Keratinocyte (primary cell): ENCODE measurements at regions not wholly inside any gene's neighbourhood (a gene's known extent, or its start where the extent isn't known, plus 50 kb on each side); places are given as distances from the start of the nearest gene placed in this dataset.

Experiments used
- DNase-seq: peaks from one replicate; pipeline ENCODE4 v3.0.0-alpha.2; 2011; ENCODE audit warnings: low read depth, missing footprints, low spot score
- FAIRE-seq: peaks from 2 replicates; lab custom pipeline; 2011; peaks lifted over from hg19 to GRCh38; lab: Jason Lieb, UNC
- H2AFZ ChIP-seq: 2 replicates; pipeline ENCODE4 v1.6.0; 2012; ENCODE audit warnings: low read length, control low read depth, inconsistent platforms; ENCODE audit not compliant: control insufficient read depth
- H3K27ac ChIP-seq: 2 replicates; pipeline ENCODE4 v1.5.1; 2011; ENCODE audit warnings: low read length; ENCODE audit not compliant: control insufficient read depth, insufficient read depth
- H3K27me3 ChIP-seq: 3 replicates; pipeline ENCODE4 v1.6.0; 2011; ENCODE audit warnings: low read length; ENCODE audit not compliant: control insufficient read depth, insufficient read depth; ENCODE audit errors: extremely low read depth
- H3K36me3 ChIP-seq, 2 experiments: 2 replicates in 1 of 2; 3 replicates in 1 of 2; pipeline ENCODE4 v1.5.1; 2011; ENCODE audit warnings: low read length in 2 of 2, mild to moderate bottlenecking in 1 of 2; ENCODE audit not compliant: control insufficient read depth in 2 of 2, insufficient read depth in 2 of 2; ENCODE audit errors: extremely low read depth in 1 of 2
- H3K4me1 ChIP-seq: 3 replicates; pipeline ENCODE4 v1.5.1; 2011; ENCODE audit warnings: low read length; ENCODE audit not compliant: control insufficient read depth, insufficient read depth; ENCODE audit errors: extremely low read depth
- H3K4me2 ChIP-seq: 3 replicates; pipeline ENCODE4 v1.6.0; 2011; ENCODE audit warnings: low read depth, low read length; ENCODE audit not compliant: control insufficient read depth, insufficient read depth; ENCODE audit errors: extremely low read depth
- H3K4me3 ChIP-seq, 3 experiments: fragments of 200-600 bp in 1 of 3; sonication (generic) in 1 of 3; 2 replicates in 2 of 3; 3 replicates in 1 of 3; pipeline ENCODE4 v1.5.1; 2011 to 2016; ENCODE audit warnings: low read length in 3 of 3, mild to moderate bottlenecking in 3 of 3, control low read depth in 2 of 3, inconsistent platforms in 1 of 3, low read depth in 1 of 3, mixed read lengths in 1 of 3, mixed run types in 1 of 3, moderate library complexity in 1 of 3; ENCODE audit not compliant: control insufficient read depth in 2 of 3, insufficient read depth in 2 of 3; ENCODE audit errors: extremely low read depth in 1 of 3
- H3K79me2 ChIP-seq: 2 replicates; pipeline ENCODE4 v1.6.0; 2012; ENCODE audit warnings: low read length; ENCODE audit not compliant: control insufficient read depth, insufficient read depth
- H3K9ac ChIP-seq: 3 replicates; pipeline ENCODE4 v1.6.0; 2011; ENCODE audit warnings: low read length; ENCODE audit not compliant: control insufficient read depth, insufficient read depth; ENCODE audit errors: extremely low read depth
- H3K9me1 ChIP-seq: 3 replicates; pipeline ENCODE4 v1.6.0; 2011; ENCODE audit warnings: low read length; ENCODE audit not compliant: control insufficient read depth, insufficient read depth; ENCODE audit errors: extremely low read depth
- H3K9me3 ChIP-seq: 2 replicates; pipeline ENCODE4 v1.5.1; 2012; ENCODE audit warnings: low read depth, low read length; ENCODE audit not compliant: control insufficient read depth
- H4K20me1 ChIP-seq: 3 replicates; pipeline ENCODE4 v1.6.0; 2011; ENCODE audit warnings: low read length; ENCODE audit not compliant: control insufficient read depth, insufficient read depth; ENCODE audit errors: extremely low read depth
- EZH2 ChIP-seq: IDR thresholded peaks from one replicate; pipeline ENCODE4 v1.6.1; 2012; ENCODE audit warnings: inconsistent platforms, mild to moderate bottlenecking, low read length, moderate library complexity
- dilution Hi-C: fragments of 300-500 bp; cut with MboI; formaldehyde crosslinking; loops from one replicate; pipeline ENCODE4 v1.7.0; 2020; ENCODE audit warnings: low sequenced_read_pairs; ENCODE audit not compliant: extremely low pct_ligation_motif_present
- TF ChIP-seq, protein P1 (sequence below), 3 experiments: IDR thresholded peaks in 1 of 3; conservative IDR thresholded peaks in 1 of 3; optimal IDR thresholded peaks in 1 of 3; 2 replicates in 2 of 3; 3 replicates in 1 of 3; pipeline versions ENCODE3 to v1.5.1; 2011; ENCODE audit warnings: low read length in 3 of 3, mild to moderate bottlenecking in 3 of 3, moderate library complexity in 2 of 3, control low read depth in 1 of 3, inconsistent platforms in 1 of 3; ENCODE audit not compliant: insufficient read depth in 2 of 3; ENCODE audit errors: extremely low read depth in 1 of 3

DNA sequence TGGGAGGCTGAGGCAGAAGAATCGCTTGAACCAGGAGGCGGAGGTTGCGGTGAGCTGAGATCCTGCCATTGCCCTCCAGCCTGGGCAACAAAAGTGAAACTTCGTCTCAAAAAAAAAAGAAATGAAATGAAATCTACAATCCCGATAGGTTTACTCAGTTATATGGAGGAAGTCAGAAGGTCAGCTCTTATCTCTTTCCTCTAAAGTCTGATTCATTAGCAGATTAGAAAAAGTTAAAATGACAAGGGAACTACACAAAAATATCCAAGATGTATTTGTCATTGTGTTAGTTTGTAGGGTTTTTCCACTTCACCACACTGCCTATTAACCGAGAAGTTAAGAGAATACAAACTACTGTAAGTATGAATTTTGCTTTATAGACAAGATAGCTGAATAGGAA, 420.6 kb downstream of the SHQ1 start:
- Histone ChIP-seq H3K4me3 (no peak overlapping the region), H3K4me1 (no peaks in the 10 kb centered on the region), H3K9me3 (no peaks in the 10 kb centered on the region), H3K79me2 (peaks cover 84% of the 10 kb centered on the region), H3K27ac (no peak overlapping the region), H2AFZ (no peak overlapping the region), H3K9ac (no peak overlapping the region), H4K20me1 (peaks cover 6% of the 10 kb centered on the region), H3K36me3 (no peaks in the 10 kb centered on the region), H3K9me1 (no peaks in the 10 kb centered on the region), H3K4me2 (no peak overlapping the region), H3K27me3 (no peaks in the 10 kb centered on the region)
- DNase-seq (no peak), FAIRE-seq (no peak)
- dilution Hi-C loops: no loop called here
- TF ChIP-seq, protein P1, sequence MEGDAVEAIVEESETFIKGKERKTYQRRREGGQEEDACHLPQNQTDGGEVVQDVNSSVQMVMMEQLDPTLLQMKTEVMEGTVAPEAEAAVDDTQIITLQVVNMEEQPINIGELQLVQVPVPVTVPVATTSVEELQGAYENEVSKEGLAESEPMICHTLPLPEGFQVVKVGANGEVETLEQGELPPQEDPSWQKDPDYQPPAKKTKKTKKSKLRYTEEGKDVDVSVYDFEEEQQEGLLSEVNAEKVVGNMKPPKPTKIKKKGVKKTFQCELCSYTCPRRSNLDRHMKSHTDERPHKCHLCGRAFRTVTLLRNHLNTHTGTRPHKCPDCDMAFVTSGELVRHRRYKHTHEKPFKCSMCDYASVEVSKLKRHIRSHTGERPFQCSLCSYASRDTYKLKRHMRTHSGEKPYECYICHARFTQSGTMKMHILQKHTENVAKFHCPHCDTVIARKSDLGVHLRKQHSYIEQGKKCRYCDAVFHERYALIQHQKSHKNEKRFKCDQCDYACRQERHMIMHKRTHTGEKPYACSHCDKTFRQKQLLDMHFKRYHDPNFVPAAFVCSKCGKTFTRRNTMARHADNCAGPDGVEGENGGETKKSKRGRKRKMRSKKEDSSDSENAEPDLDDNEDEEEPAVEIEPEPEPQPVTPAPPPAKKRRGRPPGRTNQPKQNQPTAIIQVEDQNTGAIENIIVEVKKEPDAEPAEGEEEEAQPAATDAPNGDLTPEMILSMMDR (optimal IDR thresholded peaks at IDR 0.05 in 1 of 3, IDR thresholded peaks at IDR 0.05 in 1 of 3, conservative IDR thresholded peaks at IDR 0.05 in 1 of 3; ENCODE audit: extremely low read depth in 1 of 3, insufficient read depth in 2 of 3, low read length in 3 of 3): no peak
- no peak for TF ChIP-seq EZH2

DNA sequence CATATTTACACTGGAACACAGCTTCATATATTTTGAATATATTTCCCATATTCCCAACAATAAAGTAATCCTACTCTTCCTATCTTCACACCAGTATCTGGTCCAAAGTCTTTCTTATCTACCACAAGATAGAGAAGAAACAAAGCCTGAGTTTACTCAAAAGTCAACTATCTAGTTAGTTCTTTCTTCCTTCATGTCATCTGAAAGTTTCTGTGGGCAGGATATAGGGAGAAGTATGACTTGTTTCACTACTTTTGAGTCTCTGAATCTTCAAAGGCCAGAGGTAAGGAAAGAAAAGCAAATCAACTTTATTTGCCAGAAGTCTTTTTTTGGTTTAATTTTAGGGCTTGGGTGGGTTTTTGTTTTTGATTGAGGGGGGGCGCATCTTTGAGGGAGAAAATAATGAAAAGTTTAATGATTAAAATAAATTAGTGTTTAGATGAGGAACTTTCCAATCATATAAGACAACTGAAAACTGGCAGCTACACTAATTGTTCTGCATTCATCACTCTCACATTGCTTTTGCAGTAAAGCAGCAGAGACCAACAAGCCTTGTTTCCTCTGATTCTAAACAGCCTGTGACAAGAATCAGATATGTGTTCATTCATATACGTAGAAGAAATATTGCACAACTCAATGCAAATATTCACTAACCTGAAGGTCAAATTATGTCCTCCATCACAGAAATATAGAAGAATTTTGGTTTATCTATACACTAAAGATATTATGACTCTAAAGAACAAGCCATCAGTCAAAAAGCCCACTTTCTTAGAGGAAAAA, 421.4 kb downstream of the SHQ1 start:
- no peak for FAIRE-seq
- Histone ChIP-seq H4K20me1 (peaks cover 6% of the 10 kb centered on the region), H3K9me3 (no peaks in the 10 kb centered on the region), H3K9me1 (no peaks in the 10 kb centered on the region), H3K79me2 (peaks cover 83% of the 10 kb centered on the region), H3K4me1 (no peaks in the 10 kb centered on the region), H3K36me3 (no peaks in the 10 kb centered on the region), H3K4me2 (no peak overlapping the region), H3K27ac (no peak overlapping the region), H3K27me3 (no peaks in the 10 kb centered on the region), H2AFZ (no peak overlapping the region), H3K9ac (no peak overlapping the region), H3K4me3 (no peak overlapping the region)
- DNase-seq: no peak
- no peak for TF ChIP-seq EZH2
- TF ChIP-seq, protein P1 (optimal IDR thresholded peaks at IDR 0.05 in 1 of 3, IDR thresholded peaks at IDR 0.05 in 1 of 3, conservative IDR thresholded peaks at IDR 0.05 in 1 of 3; ENCODE audit: extremely low read depth in 1 of 3, insufficient read depth in 2 of 3, low read length in 3 of 3): no peak
- dilution Hi-C loops: no loop called here
